ENCODE measurements at regions not wholly inside any gene's neighbourhood (a gene's known extent, or its start where the extent isn't known, plus 50 kb on each side); places are given as distances from the start of the nearest gene placed in this dataset.

DNA sequence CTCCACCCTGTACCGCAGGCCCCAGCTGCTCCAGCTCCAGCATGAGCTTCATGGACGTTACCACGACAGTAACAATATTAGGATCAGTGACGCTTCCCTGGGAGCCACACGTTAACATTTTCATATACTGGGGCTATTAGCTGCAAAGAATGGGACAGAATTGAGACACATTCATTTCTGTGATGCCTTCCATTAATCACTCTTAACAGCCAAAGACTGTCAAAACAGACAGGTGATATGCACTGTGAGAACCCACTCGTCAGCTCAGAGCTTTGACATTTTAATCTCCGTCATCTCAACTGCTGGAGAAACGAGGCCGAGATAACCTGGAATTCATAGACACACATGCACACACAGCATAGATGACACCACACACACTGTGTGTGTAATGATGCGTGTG, 408.4 kb upstream of the SHH start:
- intact Hi-C loops (cut with DNase I), result no loop called here
- no peak for DNase-seq (ENCODE audit: low spot score)

DNA sequence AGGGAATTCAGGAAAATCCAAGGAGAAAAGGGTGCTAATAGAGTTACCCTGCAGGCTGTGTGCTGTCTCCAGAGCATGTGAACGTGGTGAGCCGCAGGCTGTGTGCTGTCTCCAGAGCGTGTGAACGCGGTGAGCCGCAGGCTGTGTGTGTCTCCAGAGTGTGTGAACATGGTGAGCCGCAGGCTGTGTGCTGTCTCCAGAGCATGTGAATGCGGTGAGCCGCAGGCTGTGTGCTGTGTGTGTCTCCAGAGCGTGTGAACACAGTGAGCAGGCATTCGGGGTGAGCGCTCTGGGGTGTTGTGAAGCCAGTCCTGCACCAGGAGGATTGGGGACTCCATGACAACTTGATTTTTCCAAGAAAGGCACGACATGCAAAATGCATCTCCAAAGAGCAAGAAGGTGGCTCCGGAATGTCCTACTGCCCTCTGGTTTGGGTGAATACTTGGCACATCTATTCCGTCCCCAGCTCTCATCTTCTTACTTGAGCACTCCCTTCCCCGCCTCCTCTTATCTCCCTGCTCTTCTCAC, 407.9 kb upstream of the SHH start:
- intact Hi-C loops (cut with DNase I), result no loop called here
- DNase-seq (ENCODE audit: low spot score), result no peak

DNA sequence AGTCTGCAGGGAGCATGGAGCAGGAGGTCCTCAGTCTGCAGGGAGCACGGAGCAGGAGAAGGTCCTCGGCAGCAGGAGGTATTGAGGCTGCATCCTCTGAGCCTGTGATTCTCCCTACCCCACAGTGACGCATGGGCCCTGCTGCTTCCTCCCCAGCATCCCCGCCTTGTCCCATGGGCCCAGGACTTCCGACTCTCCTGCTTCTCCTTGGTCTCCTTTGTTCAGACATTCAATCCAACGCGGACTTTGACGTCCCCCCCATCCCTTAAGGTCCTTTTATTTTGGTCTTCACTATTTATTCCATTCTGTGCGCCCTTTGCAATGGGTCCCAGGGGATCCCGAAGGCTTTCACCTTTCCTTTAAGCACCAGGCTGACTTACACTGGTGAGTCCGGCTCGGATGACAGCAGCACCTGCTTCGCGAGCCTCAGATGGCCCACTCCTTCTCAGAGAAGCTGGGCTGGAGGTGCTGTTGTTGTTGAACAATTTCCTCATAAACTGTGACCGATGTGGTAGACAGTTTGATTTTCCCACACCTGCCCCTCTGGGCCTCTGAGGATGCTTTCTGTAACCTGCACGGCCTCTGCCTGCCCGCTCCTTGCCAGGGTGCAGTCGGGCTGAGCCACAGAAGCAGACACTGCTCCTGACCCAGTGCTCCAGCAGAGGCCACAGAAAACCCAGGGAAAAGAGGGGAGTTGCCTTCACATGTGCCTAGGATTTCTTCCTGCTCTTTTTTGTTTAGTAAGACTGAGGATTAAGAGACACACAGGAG, 407.2 kb upstream of the SHH start:
- intact Hi-C loops (cut with DNase I), result no loop called here
- no peak for DNase-seq (ENCODE audit: low spot score)

DNA sequence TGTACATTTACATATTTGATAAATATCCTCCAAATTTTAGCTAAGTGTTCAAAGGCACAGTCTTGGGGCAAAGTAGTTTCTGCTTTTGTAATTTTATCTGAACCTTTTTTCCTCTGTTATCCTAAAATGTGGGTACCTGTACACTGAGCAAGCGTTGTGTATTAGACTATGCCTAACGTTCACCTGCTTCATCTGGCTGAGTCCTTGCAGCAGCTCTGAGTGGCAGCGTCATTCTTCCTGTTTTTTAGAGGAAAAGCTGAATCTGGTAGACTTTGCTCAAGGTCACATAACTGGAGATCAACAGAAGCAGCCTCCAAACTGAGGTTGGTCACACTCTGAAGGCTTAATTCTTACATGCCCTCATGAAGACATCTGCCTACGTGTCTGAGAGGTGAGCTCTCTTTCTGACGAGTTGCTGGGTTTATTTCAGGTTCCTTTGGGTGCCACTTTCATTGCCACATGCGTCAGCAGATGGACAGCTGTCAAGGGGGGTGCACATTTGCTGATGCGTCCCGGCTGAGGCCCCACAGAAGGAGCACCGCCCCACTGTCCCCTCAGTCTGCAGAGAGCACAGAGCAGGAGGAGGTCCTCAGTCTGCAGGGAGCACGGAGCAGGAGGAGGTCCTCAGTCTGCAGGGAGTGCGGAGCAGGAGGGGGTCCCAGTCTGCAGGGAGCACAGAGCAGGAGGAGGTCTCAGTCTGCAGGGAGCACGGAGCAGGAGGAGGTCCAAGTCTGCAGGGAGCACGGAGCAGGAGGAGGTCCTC, 406.5 kb upstream of the SHH start:
- intact Hi-C loops (cut with DNase I), result no loop called here
- DNase-seq (ENCODE audit: low spot score), result no peak

DNA sequence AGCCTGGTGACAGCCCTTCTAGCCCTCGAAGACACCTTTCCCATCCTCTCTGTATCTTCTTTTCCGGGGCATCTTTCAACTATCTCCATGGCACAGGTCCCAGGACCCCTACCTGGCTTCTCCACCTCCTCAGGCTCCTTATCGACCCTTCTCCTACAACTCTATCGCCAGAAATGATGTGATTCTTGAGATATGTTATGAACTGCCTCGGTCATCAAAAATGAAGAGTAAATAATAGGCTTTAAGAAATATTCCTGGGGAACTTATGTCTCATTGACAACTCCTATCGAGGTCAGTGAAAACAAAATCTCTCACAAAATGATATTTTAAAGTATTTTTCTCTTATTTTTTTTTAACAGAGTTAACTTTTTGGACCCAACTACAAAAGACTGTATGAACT, 405.5 kb upstream of the SHH start:
- no peak for DNase-seq (ENCODE audit: low spot score)
- intact Hi-C loops (cut with DNase I), result no loop called here

DNA sequence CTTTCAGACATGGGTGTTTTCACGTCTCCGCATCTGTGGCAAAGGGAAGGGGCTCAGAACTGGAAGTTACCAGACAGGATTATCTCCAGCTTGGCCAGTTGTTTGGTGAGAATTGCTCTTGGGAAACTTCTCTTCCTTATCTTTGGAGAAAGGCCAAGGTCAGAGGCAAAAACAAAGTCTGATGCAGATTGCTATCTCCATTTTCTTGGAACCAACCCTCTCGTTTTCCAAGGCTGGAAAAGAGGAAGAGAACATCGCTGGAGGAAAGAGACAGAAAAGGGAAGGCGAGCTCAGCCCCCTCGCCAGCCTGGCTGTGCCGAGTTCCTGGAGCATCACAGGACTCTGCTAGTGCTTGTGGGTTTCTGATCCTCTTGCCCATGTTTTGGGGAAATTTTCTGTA, 396.8 kb upstream of the SHH start:
- intact Hi-C loops (cut with DNase I), result no loop called here
- no peak for DNase-seq (ENCODE audit: low spot score)

DNA sequence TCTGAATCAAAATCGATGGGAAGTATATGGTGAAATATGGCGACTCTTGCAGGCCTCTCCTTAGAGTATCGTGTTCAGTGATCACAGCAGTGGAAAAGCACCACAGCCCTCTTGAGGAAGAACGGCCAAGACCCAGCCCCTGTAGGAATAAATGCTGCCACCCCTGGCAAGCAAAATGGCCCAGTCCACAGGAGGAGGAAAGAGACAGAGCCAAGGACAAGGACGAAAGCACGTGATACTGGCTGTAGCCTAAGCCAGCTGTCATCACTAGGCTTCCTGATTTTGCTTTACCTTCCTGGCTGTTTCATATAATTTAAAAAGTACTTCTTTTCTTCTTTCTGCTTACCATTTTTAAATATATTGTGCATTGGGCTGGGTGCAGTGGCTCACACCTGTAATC, 395.0 kb upstream of the SHH start:
- DNase-seq (ENCODE audit: low spot score), result no peak
- intact Hi-C loops (cut with DNase I), result no loop called here

DNA sequence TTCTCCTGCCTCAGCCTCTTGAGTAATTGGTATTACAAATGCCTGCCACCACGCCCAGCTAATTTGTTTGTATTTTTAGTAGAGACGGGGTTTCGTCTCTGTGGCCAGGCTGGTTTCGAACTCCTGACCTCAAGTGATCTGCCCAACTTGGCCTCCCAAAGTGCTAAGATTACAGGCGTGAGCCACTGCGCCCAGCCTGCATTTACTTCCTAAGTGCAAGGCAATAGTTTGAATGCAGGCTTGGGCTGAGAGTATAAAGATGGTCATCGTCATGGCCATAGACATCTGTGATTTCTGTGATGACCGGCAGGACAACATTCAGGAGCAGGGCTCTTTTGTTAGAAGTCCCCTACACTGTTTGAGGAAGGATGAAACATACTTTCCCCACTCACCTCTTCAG, 393.9 kb upstream of the SHH start:
- intact Hi-C loops (cut with DNase I), result no loop called here
- no peak for DNase-seq (ENCODE audit: low spot score)

DNA sequence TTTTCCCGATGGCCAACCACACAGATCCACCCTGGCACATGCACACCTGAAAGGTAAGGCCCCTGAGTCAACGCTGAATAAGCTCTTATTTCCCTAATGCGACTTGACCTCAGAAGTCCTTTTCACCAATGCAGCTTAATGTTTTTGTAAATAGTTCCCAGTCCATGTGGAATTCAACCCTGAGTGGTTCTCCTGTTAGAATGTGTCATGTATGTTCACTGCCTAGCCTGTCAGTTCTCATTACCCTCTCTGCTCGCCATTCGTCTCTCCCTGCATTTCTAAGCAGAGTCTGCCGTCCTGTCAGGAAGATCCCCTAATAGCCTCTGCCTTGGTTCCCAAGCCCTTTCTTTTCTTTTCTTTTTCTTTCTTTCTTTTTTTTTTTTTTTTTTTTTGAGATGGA, 392.6 kb upstream of the SHH start:
- intact Hi-C loops (cut with DNase I), result no loop called here
- no peak for DNase-seq (ENCODE audit: low spot score)

DNA sequence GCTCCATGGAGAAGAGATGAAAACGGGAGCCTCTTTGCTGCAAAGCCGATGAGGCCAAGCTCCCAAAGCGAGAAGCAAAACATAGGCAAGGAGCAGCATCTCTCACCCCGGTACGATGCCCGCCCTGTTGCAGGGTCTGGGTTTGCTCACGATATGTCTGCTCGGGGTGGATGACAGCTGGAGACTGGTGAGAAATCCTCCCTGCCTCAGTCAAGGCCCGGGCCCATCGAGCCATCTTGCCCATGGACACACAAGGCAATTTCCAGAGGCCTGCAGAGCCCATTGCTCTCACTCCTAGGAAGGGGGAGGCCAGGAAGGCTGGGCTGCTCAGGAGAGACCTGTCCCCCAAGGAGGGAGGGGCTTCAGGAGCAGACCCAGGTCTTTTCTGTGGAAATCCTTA, 391.7 kb upstream of the SHH start:
- no peak for DNase-seq (ENCODE audit: low spot score)
- intact Hi-C loops (cut with DNase I), result no loop called here

DNA sequence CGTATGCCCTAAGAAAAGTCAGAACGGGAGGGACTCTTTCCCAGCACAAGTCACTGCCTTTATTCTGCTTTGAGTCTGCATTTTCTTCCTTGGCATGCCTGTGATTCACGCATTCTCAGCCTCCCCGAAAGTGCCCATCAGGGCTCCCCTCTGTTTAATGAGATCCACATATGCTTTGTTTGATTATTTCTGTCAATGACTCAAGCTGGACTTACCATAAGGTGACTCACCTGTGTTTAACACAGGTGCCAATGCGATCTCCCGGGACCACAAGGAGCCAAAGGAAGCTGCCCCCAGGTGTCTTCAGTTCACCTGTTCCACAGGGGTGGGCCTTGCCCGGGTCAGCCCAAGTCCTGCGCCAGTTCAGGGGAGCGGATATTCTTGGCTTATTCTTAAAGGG, 386.0 kb upstream of the SHH start:
- intact Hi-C loops (cut with DNase I), result no loop called here
- no peak for DNase-seq (ENCODE audit: low spot score)

DNA sequence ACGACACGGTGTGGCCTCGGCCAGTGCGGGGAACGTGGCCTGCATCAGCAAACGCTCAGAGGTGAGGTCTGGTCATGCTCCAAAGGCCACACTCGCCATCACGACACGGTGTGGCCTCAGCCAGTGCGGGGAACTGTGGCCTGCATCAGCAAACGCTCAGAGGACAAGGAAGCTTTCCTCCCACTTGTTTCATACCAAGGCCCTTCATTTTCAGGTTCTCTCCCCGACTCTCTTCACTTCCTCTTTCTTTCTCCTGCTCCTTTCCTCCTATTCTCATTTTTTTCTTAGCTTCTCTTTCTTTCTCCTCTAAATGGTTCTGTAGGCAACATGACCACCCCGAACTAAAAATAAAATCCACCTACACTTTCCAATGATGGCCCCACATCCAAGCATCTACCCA, 384.4 kb upstream of the SHH start:
- peak; percentile 37 for DNase-seq (ENCODE audit: low spot score)
- intact Hi-C loops (cut with DNase I), result no loop called here

DNA sequence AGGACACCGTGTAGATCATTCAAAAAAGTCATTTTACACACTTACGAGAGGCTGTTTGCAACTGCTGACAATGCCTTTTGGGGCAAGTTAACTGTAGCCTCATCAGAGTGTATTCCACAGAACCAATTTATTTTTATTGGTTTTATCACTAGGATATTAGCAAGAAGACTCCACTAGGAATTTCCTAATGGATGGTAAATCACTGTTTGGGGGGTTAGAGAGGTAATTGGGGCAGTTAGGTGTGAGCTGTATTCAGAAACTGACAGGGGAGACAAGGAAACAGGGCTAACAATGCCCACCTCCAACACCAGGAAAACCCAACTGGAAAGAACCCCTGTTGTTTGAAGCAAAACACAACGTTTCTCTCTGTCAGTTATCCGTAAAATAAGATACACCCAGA, 383.0 kb upstream of the SHH start:
- intact Hi-C loops (cut with DNase I), result no loop called here

DNA sequence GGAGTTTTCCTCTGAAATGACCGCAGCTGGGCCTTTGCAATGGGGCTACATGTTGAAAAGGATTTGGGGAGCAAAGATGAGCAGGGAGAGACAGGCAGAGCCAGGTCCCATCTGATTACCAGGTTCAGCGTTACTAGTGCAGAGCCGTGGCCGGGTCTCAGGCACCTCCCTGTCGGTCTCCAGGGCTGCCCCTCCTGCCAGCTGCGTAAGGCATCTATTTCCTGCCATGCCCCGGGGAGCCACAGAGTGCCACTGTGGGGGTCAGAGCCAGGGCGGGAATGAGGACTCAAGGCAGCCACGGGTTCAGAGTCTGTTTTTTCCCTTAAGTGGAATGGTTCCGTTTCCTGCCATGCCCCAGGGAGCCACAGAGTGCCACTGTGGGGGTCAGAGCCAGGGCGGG, 382.6 kb upstream of the SHH start:
- intact Hi-C loops (cut with DNase I), result no loop called here
- no peak for DNase-seq (ENCODE audit: low spot score)

More for the DNA sequence above, 383.0 kb upstream of the SHH start:
- no peak for DNase-seq (ENCODE audit: low spot score)

DNA sequence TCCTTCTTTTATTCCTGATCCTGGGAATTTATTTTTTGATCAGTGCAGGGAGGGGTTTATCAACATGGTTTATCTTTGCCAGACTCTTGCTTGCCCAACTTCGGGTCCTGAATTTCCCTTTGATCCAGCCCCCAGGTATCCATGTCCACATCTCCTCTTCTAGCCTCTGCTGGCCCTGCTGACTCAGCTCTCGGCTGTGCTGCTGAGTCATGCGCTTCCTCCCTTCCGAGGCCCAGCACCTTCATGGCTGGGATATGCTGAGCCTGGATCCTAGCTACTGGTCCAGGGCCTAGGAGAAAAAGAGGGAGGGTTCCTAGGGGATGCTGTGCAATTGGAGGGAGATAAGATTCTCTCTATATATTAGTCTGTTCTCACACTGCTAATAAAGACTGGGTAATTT, 380.7 kb upstream of the SHH start:
- DNase-seq (ENCODE audit: low spot score), result no peak
- intact Hi-C loops (cut with DNase I), result no loop called here

DNA sequence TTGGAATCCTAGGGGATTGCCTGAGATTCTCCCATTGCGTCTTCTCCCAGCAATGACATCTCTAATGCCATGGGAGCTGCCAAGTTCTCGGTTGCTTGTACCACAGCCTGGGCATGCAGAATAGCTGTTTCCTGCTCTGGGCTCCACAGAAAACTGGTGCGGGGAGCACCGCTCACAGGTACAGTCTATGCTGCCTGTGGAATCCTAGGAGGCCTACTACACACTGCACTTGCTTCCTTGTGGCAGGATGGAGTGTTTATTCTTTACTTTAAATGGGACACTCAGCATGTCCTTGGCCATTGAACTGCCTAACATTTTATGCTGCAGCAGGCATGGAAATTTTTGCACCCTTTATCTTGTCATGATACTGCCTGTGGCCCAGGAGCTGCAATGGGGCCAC, 378.8 kb upstream of the SHH start:
- DNase-seq (ENCODE audit: low spot score), result peak; percentile 11
- intact Hi-C loops (cut with DNase I), result no loop called here

DNA sequence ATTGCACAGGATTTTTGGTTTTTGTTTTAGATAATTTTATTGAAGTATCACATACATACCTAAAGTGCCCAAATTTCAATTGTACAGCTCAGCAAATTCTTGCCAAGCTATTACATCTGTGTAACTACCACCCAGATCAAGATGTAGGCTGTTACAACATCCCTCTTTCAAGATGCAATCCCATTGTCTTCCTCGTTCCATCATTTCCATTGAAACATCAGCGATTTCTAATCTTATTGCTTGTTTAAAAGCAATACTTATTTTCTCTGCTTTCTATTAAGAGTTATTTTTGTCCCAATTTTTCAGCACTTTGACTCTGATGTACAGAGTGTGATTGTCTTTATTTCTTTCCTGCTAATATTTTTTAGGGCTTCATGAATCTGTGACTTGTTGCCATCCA, 372.8 kb upstream of the SHH start:
- no peak for DNase-seq (ENCODE audit: low spot score)
- intact Hi-C loops (cut with DNase I), result no loop called here

DNA sequence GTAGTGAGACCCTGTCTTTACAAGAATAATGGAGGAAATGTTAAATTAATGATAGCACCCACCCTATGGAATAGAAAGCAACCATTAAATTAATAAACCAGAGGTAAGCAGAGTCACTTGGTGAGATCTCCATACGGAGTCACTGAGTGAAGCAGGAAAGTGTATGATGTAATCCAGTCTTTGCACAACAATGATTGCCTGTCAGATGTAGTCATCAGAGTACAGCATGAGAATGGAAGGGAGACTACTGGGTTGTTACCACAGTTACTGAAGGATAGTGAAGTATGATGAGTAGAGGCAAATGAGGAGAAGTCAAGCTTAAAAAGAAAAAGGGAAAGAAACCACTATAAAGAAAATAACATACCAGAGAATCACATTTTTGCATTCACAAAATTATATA, 371.9 kb upstream of the SHH start:
- DNase-seq (ENCODE audit: low spot score), result no peak
- intact Hi-C loops (cut with DNase I), result no loop called here

DNA sequence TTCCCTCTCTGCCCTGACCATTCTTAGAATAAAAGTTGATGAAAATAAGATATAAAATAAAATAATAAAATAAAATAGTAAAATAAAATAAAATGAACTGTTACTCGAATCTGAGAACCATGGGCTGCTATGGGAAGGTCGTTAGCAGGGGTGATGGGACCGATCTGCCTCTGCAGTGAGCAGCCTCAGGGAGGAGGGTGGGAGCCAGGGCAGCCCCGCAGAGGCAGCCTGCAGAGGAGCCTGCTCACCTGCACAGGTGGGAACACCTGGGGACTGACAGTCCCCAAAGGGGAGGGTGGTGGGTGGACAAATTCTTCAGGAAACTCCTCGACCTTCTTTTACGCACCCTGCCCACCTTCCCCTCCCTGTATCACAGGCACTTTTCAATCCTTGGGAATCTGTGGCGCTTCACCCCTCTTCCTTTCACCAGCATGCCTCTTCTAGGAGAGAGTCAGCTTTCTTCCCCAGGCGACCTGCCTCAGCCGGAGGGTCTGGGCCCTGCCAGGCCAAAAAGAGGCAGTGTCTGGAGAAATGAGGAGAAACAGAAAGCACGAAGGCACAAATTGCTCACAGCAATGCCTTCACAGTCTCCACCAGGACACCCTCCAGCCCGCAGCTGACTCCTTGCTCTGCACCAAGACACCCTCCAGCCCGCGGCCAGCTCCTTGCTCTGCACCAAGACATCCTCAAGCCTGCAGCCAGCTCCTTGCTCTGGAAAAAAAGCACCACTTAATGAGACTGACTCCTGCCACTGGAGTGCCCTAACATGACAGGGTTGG, 368.4 kb upstream of the SHH start:
- intact Hi-C loops (cut with DNase I), result no loop called here
- DNase-seq (ENCODE audit: low spot score), result peak; percentile 60

DNA sequence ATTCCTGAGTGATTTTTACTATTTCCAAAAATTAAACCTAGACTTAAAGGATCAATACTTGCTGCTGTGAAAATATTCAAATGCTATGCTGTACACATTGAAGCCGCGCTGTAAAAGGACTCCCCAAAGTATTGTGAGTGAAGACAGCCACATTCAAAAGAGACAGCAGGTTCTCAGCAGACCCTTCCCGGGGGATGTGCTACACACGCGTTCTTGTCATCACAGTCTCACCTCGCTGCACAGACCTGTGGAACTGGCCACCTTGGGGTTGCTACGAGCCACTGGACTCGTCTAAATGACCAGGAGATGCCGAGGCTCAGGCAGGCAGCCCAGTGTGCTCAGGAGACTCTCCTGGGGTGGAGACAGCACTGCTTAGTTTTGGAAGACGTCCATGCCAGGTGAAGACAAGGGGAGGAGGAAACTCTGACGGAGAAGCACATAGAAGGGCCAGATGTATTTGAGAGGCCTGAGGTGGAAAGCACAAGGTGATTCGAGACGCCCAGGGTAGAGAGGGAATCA, 367.7 kb upstream of the SHH start:
- peak; percentile 19 for DNase-seq (ENCODE audit: low spot score)
- intact Hi-C loops (cut with DNase I), result no loop called here

Data from posterior vena cava (tissue), 2 donors.